Hepatocyte (in vitro differentiated cells): ENCODE measurements at regions not wholly inside any gene's neighbourhood (a gene's known extent, or its start where the extent isn't known, plus 50 kb on each side); places are given as distances from the start of the nearest gene placed in this dataset.

Source experiments
- CTCF ChIP-seq: fragments of 200-600 bp; sonication (generic); IDR thresholded peaks from 2 replicates; pipeline ENCODE4 v1.5.1; 2016; ENCODE audit warnings: antibody characterized with exemption, mild to moderate bottlenecking; ENCODE audit not compliant: poor library complexity
- EZH2 ChIP-seq: fragments of 200-600 bp; sonication (generic); IDR thresholded peaks from 2 replicates; pipeline ENCODE4 v1.6.1; 2016; ENCODE audit warnings: antibody characterized with exemption, mild to moderate bottlenecking, borderline replicate concordance
- EZH2phosphoT487 ChIP-seq: fragments of 200-600 bp; sonication (generic); IDR thresholded peaks from one replicate; pipeline ENCODE4 v1.6.1; 2018; ENCODE audit warnings: antibody characterized with exemption, mild to moderate bottlenecking, low read depth, moderate library complexity; ENCODE audit not compliant: unreplicated experiment, severe bottlenecking

GRCh38 chr9:29245351-29245750 lies 1672.1 kb upstream of the C9orf72 start:
- TF ChIP-seq EZH2 (no peak), EZH2phosphoT487 (no peak), CTCF (no peak)
